ENCODE measurements at regions not wholly inside any gene's neighbourhood (a gene's known extent, or its start where the extent isn't known, plus 50 kb on each side); places are given as distances from the start of the nearest gene placed in this dataset.

DNA sequence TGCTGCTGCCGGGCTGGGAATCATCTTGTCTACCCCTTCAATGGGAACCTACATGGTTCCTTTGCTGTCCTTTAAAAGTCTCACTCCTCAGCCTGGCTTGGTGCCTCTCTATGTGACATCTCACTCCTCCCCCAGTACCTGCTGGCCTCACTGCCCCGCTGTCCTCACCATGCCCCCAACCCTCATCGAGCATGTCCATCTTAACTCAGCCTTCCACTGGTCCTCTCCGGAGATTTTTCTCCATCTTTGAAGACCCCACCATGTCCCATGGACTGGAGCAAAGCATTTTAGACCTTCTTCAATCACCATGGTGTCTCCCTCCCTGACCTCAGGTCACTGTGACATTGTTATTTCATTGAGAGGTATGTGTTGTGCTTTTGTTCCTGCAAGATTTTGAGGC, 58.1 kb upstream of the SIX3 start:
- TF ChIP-seq POLR2A (IDR thresholded peaks at IDR 0.05): no peak
- TF ChIP-seq, protein P1, sequence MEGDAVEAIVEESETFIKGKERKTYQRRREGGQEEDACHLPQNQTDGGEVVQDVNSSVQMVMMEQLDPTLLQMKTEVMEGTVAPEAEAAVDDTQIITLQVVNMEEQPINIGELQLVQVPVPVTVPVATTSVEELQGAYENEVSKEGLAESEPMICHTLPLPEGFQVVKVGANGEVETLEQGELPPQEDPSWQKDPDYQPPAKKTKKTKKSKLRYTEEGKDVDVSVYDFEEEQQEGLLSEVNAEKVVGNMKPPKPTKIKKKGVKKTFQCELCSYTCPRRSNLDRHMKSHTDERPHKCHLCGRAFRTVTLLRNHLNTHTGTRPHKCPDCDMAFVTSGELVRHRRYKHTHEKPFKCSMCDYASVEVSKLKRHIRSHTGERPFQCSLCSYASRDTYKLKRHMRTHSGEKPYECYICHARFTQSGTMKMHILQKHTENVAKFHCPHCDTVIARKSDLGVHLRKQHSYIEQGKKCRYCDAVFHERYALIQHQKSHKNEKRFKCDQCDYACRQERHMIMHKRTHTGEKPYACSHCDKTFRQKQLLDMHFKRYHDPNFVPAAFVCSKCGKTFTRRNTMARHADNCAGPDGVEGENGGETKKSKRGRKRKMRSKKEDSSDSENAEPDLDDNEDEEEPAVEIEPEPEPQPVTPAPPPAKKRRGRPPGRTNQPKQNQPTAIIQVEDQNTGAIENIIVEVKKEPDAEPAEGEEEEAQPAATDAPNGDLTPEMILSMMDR (IDR thresholded peaks at IDR 0.05): no peak
